ENCODE measurements at regions not wholly inside any gene's neighbourhood (a gene's known extent, or its start where the extent isn't known, plus 50 kb on each side); places are given as distances from the start of the nearest gene placed in this dataset.

- in situ Hi-C loops (cut with HindIII; ENCODE audit: low sequenced_read_pairs), result no loop called here
Observed at GRCh38 chr9:95762322-95762721, 113.2 kb upstream of the ERCC6L2 start.

- in situ Hi-C loops (cut with HindIII; ENCODE audit: low sequenced_read_pairs), result no loop called here
Observed at GRCh38 chr9:95760791-95761190, 114.7 kb upstream of the ERCC6L2 start.

DNA sequence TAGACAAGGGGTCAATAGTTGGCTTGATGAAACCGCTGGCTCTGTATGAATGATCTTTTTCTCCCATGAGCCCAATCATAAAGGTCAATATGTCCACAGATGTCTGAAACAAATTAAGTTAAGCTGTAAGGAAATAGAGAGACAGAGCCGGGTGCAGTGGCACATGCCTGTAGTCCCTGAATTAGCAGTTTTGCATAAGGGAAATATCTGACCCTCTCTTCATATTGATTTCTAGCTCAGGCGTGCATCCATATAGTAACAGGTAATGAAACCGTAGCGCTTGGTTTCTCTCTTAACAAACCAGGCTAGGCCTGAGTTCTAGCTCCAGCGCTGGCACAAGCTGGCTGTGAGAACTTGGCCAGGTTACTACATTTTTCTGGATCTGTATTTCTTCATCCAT lies 118.1 kb upstream of the ERCC6L2 start:
- in situ Hi-C loops (cut with HindIII; ENCODE audit: low sequenced_read_pairs), result no loop called here

- in situ Hi-C loops (cut with HindIII; ENCODE audit: low sequenced_read_pairs), result no loop called here
Observed at GRCh38 chr9:95756986-95757385, 118.5 kb upstream of the ERCC6L2 start.

DNA sequence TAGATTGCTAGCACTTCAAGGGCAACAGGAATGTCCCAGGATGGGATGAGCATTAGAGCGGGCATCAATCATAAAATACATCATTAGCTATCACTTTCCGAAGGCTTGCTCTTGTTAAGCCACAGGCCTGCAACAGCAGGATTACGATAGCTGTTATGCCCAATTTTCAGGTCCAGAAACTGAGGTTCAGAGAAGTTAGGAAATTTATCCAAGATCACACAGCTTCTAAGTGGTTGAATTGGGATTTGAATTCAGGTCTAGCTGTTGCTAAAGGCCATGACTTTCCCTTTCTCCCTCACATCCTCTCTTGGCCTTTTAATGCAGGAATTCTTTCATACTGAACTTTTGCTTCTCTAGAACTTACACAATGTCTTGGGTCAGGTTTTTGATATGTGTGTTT lies 119.4 kb upstream of the ERCC6L2 start:
- in situ Hi-C loops (cut with HindIII; ENCODE audit: low sequenced_read_pairs), result no loop called here

DNA sequence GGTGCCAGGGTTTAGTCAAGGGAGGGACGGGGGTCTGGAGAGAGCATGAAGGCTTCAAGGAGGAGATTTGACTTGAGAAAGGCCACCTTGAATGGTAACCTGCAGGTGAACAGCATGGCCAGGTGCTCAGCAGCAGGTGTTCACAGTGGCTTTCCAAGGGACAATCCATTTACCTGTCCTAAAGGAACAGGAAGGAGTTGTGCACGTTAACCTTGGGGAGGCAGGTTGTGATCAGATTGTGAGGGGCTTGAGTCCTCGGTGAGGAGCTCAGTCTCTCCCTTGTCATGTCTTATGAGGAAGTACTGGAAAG lies 120.1 kb upstream of the ERCC6L2 start:
- in situ Hi-C loops (cut with HindIII; ENCODE audit: low sequenced_read_pairs), result no loop called here

- in situ Hi-C loops (cut with HindIII; ENCODE audit: low sequenced_read_pairs), result no loop called here
Observed at GRCh38 chr9:95754533-95755420, 120.7 kb upstream of the ERCC6L2 start.

DNA sequence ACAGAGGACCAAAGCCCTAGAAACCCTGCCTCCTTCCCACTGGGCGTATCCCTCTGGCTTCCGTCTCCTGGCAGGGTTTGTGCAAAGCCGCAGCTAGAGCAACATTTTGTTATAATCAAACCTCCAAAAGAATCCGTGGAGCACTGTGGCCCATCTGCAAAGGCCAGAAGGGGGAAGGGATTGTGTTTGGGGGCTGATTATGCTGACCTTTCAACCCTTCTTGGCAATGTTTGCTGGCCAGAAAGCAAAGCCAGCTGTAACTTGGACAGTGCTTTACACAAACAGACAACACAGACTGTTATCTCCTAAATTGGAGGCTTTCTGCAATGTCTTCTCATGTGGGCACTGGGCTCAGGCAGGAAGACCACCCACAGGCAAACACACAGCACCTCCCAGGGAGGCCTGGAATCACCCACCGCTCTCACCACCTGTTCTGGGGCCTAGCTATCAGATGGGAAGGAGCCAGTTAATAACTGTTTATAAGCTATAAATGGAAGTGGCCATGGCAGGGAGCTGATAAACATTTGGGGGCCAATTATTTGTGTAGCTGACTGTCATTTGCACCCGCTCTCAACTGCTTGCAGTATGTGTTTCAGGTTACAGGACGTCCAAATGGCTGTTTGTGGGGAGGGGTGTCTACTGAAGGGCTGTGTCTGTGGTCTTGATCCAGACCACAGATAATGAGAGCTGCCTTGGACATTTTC lies 121.6 kb upstream of the ERCC6L2 start:
- in situ Hi-C loops (cut with HindIII; ENCODE audit: low sequenced_read_pairs), result no loop called here

GRCh38 chr9:95752129-95752731 lies 123.3 kb upstream of the ERCC6L2 start:
- in situ Hi-C loops (cut with HindIII; ENCODE audit: low sequenced_read_pairs), result no loop called here

GRCh38 chr9:95751520-95751790 lies 124.0 kb upstream of the ERCC6L2 start:
- in situ Hi-C loops (cut with HindIII; ENCODE audit: low sequenced_read_pairs), result no loop called here

DNA sequence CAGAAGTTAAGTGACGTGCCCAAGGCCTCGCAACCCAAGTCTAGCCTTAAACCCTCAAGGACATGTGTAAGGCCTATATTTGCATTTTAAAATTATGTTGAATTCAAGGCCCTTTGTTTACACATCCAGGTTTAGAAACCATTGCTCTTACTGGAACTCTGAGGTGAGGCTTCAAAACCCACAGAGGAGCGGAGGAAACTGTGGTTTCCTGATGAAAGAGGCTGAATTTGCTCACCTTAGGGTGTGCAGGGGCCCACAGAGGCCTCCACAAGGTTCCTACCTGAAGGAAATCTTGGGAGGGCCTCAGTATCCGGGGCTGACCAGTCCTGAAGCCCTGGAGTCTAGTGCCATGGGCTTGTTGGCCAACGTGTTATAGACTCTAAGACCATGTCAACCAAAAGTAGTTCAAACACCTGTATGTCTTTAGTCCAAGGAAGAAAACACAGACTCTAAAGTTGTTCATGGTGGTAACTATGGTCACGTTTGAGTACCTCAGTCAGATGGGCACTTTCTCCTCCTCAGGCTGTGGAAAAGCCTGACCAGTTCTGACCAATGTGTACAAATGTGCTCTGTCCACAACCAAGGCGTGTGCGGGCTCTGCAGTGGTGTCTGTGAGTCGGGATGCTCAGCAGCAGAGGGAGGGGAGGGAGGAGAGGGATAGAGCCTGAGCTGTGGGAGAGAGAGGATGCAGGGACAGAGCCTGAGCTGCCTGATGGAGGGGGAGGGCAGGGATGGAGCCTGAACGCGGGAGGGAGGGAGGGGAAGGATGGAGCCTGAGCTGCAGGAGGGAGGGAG lies 124.6 kb upstream of the ERCC6L2 start:
- in situ Hi-C loops (cut with HindIII; ENCODE audit: low sequenced_read_pairs), result no loop called here

DNA sequence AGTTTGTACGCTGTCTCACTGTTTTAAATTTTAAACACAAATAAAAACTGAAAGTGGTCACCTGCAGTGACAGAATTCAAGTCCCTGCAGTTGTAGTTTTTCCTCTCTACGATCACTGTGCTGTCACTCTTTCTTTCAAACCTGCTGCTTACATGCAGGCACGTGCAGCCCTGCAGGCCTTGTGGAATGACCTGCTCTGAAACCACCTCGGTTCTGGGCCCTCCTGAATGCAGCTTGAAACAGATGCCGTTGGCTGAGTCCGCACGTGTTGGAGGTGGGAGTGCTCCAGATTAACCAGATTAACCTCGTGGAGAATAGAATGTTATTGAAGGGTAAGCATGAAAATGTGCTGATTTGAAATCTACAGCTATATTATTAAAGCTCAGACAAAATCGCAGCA lies 126.0 kb upstream of the ERCC6L2 start:
- in situ Hi-C loops (cut with HindIII; ENCODE audit: low sequenced_read_pairs), result no loop called here

DNA sequence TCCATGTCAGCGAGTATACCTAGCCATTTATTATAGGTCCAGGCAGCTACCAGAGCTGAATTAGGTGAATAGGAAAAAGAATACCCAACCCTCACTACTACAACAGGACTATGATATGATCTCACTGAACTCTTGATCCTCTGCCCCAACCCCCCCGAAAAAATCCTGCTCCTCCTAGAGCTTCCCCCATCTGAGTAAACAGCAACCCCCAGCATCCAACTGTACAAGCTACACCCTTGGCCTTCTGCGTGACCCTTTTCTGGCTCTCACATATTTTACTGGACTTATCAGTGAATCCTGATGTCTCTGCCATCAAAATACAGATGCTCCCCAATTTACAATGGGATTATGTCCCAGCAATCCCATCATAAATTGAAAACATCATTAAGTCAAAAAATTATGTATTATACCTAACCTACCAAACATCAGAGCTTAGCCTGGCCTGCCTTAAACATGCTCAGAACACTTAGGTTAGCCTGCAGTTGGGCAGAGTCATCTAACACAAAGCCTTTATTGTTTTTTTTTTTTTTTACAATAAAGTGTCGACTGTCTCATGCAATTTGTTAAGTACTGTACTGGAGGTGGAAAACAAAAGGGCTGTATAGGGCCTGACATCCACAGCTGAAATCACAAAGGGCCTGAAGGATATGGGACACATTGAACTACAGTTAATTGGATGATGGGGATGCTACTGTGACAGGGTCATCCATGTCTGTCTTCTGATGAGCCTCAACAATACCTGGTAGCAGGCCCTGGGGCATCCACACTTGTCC lies 128.9 kb upstream of the ERCC6L2 start:
- in situ Hi-C loops (cut with HindIII; ENCODE audit: low sequenced_read_pairs), result no loop called here

GRCh38 chr9:95742821-95743220 lies 132.7 kb upstream of the ERCC6L2 start:
- in situ Hi-C loops (cut with HindIII; ENCODE audit: low sequenced_read_pairs), result no loop called here

- in situ Hi-C loops (cut with HindIII; ENCODE audit: low sequenced_read_pairs), result no loop called here
Observed at GRCh38 chr9:95741631-95742030, 133.9 kb upstream of the ERCC6L2 start.

GRCh38 chr9:95740217-95741004 lies 135.1 kb upstream of the ERCC6L2 start:
- in situ Hi-C loops (cut with HindIII; ENCODE audit: low sequenced_read_pairs), result no loop called here

- in situ Hi-C loops (cut with HindIII; ENCODE audit: low sequenced_read_pairs), result no loop called here
Observed at GRCh38 chr9:95738438-95738837, 137.1 kb upstream of the ERCC6L2 start.

- in situ Hi-C loops (cut with HindIII; ENCODE audit: low sequenced_read_pairs), result no loop called here
Observed at GRCh38 chr9:95736891-95737522, 138.5 kb upstream of the ERCC6L2 start.

GRCh38 chr9:95736370-95736769 lies 139.1 kb upstream of the ERCC6L2 start:
- in situ Hi-C loops (cut with HindIII; ENCODE audit: low sequenced_read_pairs), result no loop called here
